Stimulated activated CD4-positive, alpha-beta T cell treated with anti-CD3 and anti-CD28 coated beads, Interleukin-2, amount 100 ng/mL, for 48 hours (primary cell): ENCODE measurements at regions not wholly inside any gene's neighbourhood (a gene's known extent, or its start where the extent isn't known, plus 50 kb on each side); places are given as distances from the start of the nearest gene placed in this dataset.

Experiments used
- DNase-seq, 2 donors: peaks; one replicate each; pipeline ENCODE4 v3.0.0-alpha.2; 2020

- no peak for DNase-seq
Observed at GRCh38 chr12:125272383-125272933, 207.2 kb downstream of the AACS start.

GRCh38 chr12:125276567-125276966 lies 211.3 kb downstream of the AACS start:
- DNase-seq: no peak

GRCh38 chr12:125280482-125281377 lies 215.5 kb downstream of the AACS start:
- DNase-seq: no peak

- no peak for DNase-seq
Observed at GRCh38 chr12:125282921-125283320, 217.7 kb downstream of the AACS start.

GRCh38 chr12:125283521-125283920 lies 218.3 kb downstream of the AACS start:
- DNase-seq: no peak

- DNase-seq: no peak
Observed at GRCh38 chr12:125284087-125284486, 218.9 kb downstream of the AACS start.

GRCh38 chr12:125284945-125285685 lies 219.9 kb downstream of the AACS start:
- no peak for DNase-seq

GRCh38 chr12:125286005-125286727 lies 220.9 kb downstream of the AACS start:
- DNase-seq: no peak

GRCh38 chr12:125287155-125287847 lies 222.1 kb downstream of the AACS start:
- DNase-seq: no peak

GRCh38 chr12:125288931-125289928 lies 224.0 kb downstream of the AACS start:
- no peak for DNase-seq

GRCh38 chr12:125289970-125290369 lies 224.7 kb downstream of the AACS start:
- no peak for DNase-seq

- no peak for DNase-seq
Observed at GRCh38 chr12:125292700-125293099, 227.5 kb downstream of the AACS start.

GRCh38 chr12:125295550-125295949 lies 230.3 kb downstream of the AACS start:
- DNase-seq: no peak

GRCh38 chr12:125296701-125297100 lies 231.5 kb downstream of the AACS start:
- DNase-seq: no peak

- no peak for DNase-seq
Observed at GRCh38 chr12:125299840-125300239, 234.6 kb downstream of the AACS start.

GRCh38 chr12:125300249-125300648 lies 235.0 kb downstream of the AACS start:
- DNase-seq: no peak

GRCh38 chr12:125303337-125303736 lies 238.1 kb downstream of the AACS start:
- DNase-seq: no peak

- DNase-seq: no peak
Observed at GRCh38 chr12:125304029-125304428, 238.8 kb downstream of the AACS start.

- DNase-seq: no peak
Observed at GRCh38 chr12:125305231-125305630, 240.0 kb downstream of the AACS start.

GRCh38 chr12:125310461-125310860 lies 245.2 kb downstream of the AACS start:
- no peak for DNase-seq

GRCh38 chr12:125311050-125311449 lies 245.8 kb downstream of the AACS start:
- no peak for DNase-seq
